Neural progenitor cell (in vitro differentiated cells): ENCODE measurements at regions not wholly inside any gene's neighbourhood (a gene's known extent, or its start where the extent isn't known, plus 50 kb on each side); places are given as distances from the start of the nearest gene placed in this dataset.
A peak's percentile ranks its signal among the peaks of the same experiment; 100 is the strongest.

Source experiments
- DNase-seq: peaks from one replicate; pipeline ENCODE4 v3.0.0-alpha.2; 2016; ENCODE audit warnings: low spot score
- H2AFZ ChIP-seq: fragments of 200-600 bp; sonication (generic); replicated peaks from 2 replicates; pipeline ENCODE4 v1.6.1; 2016; ENCODE audit warnings: antibody characterized with exemption
- H3F3A ChIP-seq: fragments of 200-600 bp; sonication (generic); 2 replicates; pipeline ENCODE4 v1.6.1; 2016; ENCODE audit warnings: antibody characterized with exemption, low read depth
- H3K27ac ChIP-seq: fragments of 200-600 bp; sonication (generic); 2 replicates; pipeline ENCODE4 v1.5.1; 2016; ENCODE audit warnings: mild to moderate bottlenecking
- H3K27me3 ChIP-seq: fragments of 200-600 bp; sonication (generic); 2 replicates; pipeline ENCODE4 v1.6.1; 2016; ENCODE audit warnings: mild to moderate bottlenecking, moderate library complexity
- H3K36me3 ChIP-seq: fragments of 200-600 bp; sonication (generic); 2 replicates; pipeline ENCODE4 v1.5.1; 2016
- H3K4me1 ChIP-seq: fragments of 200-600 bp; sonication (generic); 2 replicates; pipeline ENCODE4 v1.6.1; 2016; ENCODE audit warnings: mixed run types
- H3K4me2 ChIP-seq: fragments of 200-600 bp; sonication (generic); 2 replicates; pipeline ENCODE4 v1.6.1; 2016
- H3K4me3 ChIP-seq: fragments of 200-600 bp; sonication (generic); 2 replicates; pipeline ENCODE4 v1.5.1; 2016
- H3K79me2 ChIP-seq: fragments of 200-600 bp; sonication (generic); 2 replicates; pipeline ENCODE4 v1.6.1; 2016; ENCODE audit warnings: low read depth
- H3K9ac ChIP-seq: fragments of 200-600 bp; sonication (generic); 2 replicates; pipeline ENCODE4 v1.6.1; 2016
- H3K9me3 ChIP-seq: fragments of 200-600 bp; sonication (generic); 2 replicates; pipeline ENCODE4 v1.5.1; 2016; ENCODE audit warnings: low read depth
- H4K20me1 ChIP-seq: fragments of 200-600 bp; sonication (generic); 2 replicates; pipeline ENCODE4 v1.6.1; 2016; ENCODE audit warnings: low read depth
- H3K27ac Mint-ChIP-seq: 3 replicates; pipeline ENCODE4 v1.8.0; 2021; ENCODE audit warnings: mixed read lengths
- H3K27me3 Mint-ChIP-seq: 2 replicates; pipeline ENCODE4 v1.8.0; 2022; ENCODE audit warnings: low read depth, mild to moderate bottlenecking, inconsistent platforms, moderate library complexity, mixed read lengths; ENCODE audit not compliant: insufficient read depth
- H3K36me3 Mint-ChIP-seq: 3 replicates; pipeline ENCODE4 v1.8.0; 2021; ENCODE audit warnings: mixed read lengths
- H3K4me1 Mint-ChIP-seq: 3 replicates; pipeline ENCODE4 v1.8.0; 2021; ENCODE audit warnings: mixed read lengths
- H3K4me3 Mint-ChIP-seq: 3 replicates; pipeline ENCODE4 v1.8.0; 2021; ENCODE audit warnings: mild to moderate bottlenecking, moderate library complexity, mixed read lengths
- H3K9me3 Mint-ChIP-seq: 3 replicates; pipeline ENCODE4 v1.8.0; 2020; ENCODE audit warnings: mixed read lengths
- CTCF ChIP-seq: fragments of 200-600 bp; sonication (generic); IDR thresholded peaks from 2 replicates; pipeline ENCODE4 v1.5.1; 2017; ENCODE audit warnings: antibody characterized with exemption, mild to moderate bottlenecking
- EZH2 ChIP-seq: fragments of 200-600 bp; sonication (generic); IDR thresholded peaks from 2 replicates; pipeline ENCODE4 v1.6.1; 2017; ENCODE audit warnings: antibody characterized with exemption, mild to moderate bottlenecking, moderate library complexity
- EZH2phosphoT487 ChIP-seq: fragments of 200-600 bp; sonication (generic); IDR thresholded peaks from 2 replicates; pipeline ENCODE4 v1.6.1; 2017; ENCODE audit warnings: antibody characterized with exemption

DNA sequence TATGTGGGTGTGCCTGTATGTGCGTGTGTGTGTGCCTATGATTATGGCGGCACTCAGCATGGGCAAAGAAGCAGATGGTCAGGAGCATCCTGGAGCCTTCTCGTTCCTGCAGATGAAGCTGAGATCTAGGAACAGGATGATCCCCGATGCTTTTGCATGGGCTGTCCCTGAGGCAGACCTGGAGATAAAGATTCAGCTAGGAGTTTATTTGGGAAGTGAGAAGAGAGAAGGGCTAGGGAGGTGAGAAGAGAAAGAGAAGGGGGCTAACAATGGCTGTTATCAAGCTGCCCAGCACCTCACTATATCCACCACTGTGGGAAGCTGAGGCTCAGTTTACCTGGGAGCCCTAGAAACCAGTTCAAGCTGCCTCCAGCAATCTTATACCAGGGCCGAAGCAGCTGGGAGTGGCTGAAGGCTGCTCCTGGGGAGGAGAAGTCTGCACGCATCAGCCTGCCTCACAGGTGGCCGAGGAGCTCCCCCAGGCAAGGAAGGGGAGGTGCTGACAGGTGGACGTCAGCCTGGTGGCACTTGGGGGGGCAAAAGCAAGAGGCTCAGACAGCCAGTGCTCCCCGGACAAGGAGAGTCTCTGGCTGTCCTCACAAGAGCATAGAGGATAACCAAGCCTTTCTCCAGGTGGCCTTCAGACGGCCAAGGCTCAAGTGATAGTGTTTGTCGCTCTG lies 94.0 kb upstream of the IQSEC1 start:
- peaks cover 3% of the 10 kb centered on the region for H3K9me3 Mint-ChIP-seq
- no peak for DNase-seq
- H3K27ac ChIP-seq = no peak overlapping the region

GRCh38 chr3:13166243-13167063 lies 93.2 kb upstream of the IQSEC1 start:
- no peak overlapping the region for H3K9ac ChIP-seq
- no peak overlapping the region for H3K4me2 ChIP-seq
- no peaks in the 10 kb centered on the region for H3K9me3 ChIP-seq
- H3K4me1 Mint-ChIP-seq = peaks cover 25% of the 10 kb centered on the region
- H3K36me3 ChIP-seq = no peaks in the 10 kb centered on the region
- no peak overlapping the region for H3K27ac ChIP-seq
- no peaks in the 10 kb centered on the region for H3K27me3 ChIP-seq
- H3F3A ChIP-seq = peaks cover 6% of the 10 kb centered on the region
- peaks cover 3% of the 10 kb centered on the region for H3K9me3 Mint-ChIP-seq
- H3K27ac Mint-ChIP-seq = peak overlapping the region; percentile 10
- peaks cover under 1% of the 10 kb centered on the region for H3K4me1 ChIP-seq
- no peak for DNase-seq
- peaks cover 2% of the 10 kb centered on the region for H3K27me3 Mint-ChIP-seq
- H3K79me2 ChIP-seq = no peaks in the 10 kb centered on the region
- H2AFZ ChIP-seq = no peak overlapping the region
- no peaks in the 10 kb centered on the region for H4K20me1 ChIP-seq
- no peak overlapping the region for H3K4me3 Mint-ChIP-seq
- TF ChIP-seq EZH2 (no peak), CTCF (no peak), EZH2phosphoT487 (no peak)
- H3K4me3 ChIP-seq = no peak overlapping the region
- H3K36me3 Mint-ChIP-seq = no peaks in the 10 kb centered on the region

More for the DNA sequence above, 94.0 kb upstream of the IQSEC1 start:
- Histone ChIP-seq H3F3A (peaks cover 6% of the 10 kb centered on the region), H3K4me2 (no peak overlapping the region), H3K4me3 (no peak overlapping the region), H3K9ac (no peak overlapping the region), H3K4me1 (no peaks in the 10 kb centered on the region), H3K36me3 (no peaks in the 10 kb centered on the region), H3K27me3 (no peaks in the 10 kb centered on the region), H3K9me3 (no peaks in the 10 kb centered on the region), H4K20me1 (no peaks in the 10 kb centered on the region), H3K79me2 (no peaks in the 10 kb centered on the region), H2AFZ (no peak overlapping the region)
- TF ChIP-seq EZH2phosphoT487 (no peak), CTCF (no peak), EZH2 (no peak)
- Mint-ChIP-seq H3K36me3 (no peaks in the 10 kb centered on the region), H3K27ac (no peak overlapping the region), H3K27me3 (peaks cover 2% of the 10 kb centered on the region), H3K4me3 (no peak overlapping the region), H3K4me1 (peaks cover 20% of the 10 kb centered on the region)

DNA sequence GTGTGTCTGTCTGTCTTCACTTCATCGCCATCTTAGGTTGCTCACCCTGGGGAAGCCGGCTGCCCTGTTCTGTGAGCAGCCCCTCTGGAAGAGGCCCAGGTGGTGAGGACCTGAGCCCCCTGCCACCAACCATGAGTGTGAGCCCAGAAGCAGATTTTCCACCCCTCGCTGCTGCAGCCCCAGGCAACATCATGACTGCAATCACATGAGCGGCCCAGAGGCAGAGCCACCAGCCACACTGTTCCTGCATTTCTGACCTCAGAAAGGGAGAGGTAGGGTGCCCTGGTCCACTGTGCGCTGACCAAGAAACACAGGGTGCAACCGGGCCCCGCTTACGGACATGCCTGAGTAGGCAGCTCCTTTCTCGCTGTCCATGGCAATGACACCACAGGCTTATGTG lies 92.3 kb upstream of the IQSEC1 start:
- Histone ChIP-seq H2AFZ (no peak overlapping the region), H3K27me3 (no peaks in the 10 kb centered on the region), H3K4me2 (no peak overlapping the region), H3K36me3 (no peaks in the 10 kb centered on the region), H3F3A (peaks cover 6% of the 10 kb centered on the region), H3K4me3 (no peak overlapping the region), H3K27ac (no peak overlapping the region), H3K4me1 (peaks cover 10% of the 10 kb centered on the region), H3K9me3 (no peaks in the 10 kb centered on the region), H4K20me1 (no peaks in the 10 kb centered on the region), H3K9ac (no peak overlapping the region), H3K79me2 (no peaks in the 10 kb centered on the region)
- DNase-seq = no peak
- peaks cover 34% of the 10 kb centered on the region for H3K4me1 Mint-ChIP-seq
- H3K9me3 Mint-ChIP-seq = peaks cover 3% of the 10 kb centered on the region
- TF ChIP-seq EZH2 (no peak), CTCF (no peak), EZH2phosphoT487 (no peak)
- no peak overlapping the region for H3K4me3 Mint-ChIP-seq
- H3K27ac Mint-ChIP-seq = no peak overlapping the region
- peaks cover 2% of the 10 kb centered on the region for H3K27me3 Mint-ChIP-seq
- H3K36me3 Mint-ChIP-seq = no peaks in the 10 kb centered on the region
